ENCODE measurements at regions not wholly inside any gene's neighbourhood (a gene's known extent, or its start where the extent isn't known, plus 50 kb on each side); places are given as distances from the start of the nearest gene placed in this dataset.

GRCh38 chr21:21715266-21715969 lies 717.2 kb downstream of the NCAM2 start:
- Mint-ChIP-seq H3K36me3 (ENCODE audit: insufficient read depth, unreplicated experiment) (no peaks in the 10 kb centered on the region), H3K9me3 (ENCODE audit: low read depth, unreplicated experiment) (peaks cover 13% of the 10 kb centered on the region), H3K27me3 (ENCODE audit: unreplicated experiment) (no peaks in the 10 kb centered on the region), H3K27ac (ENCODE audit: unreplicated experiment) (no peak overlapping the region), H3K4me1 (ENCODE audit: low read depth, unreplicated experiment) (no peaks in the 10 kb centered on the region), H3K4me3 (ENCODE audit: low read depth, unreplicated experiment) (no peak overlapping the region)
- intact Hi-C loops (cut with micrococcal nuclease; ENCODE audit: unreplicated experiment) = no loop called here
- no TSS peak for BruUV-seq (replicated peaks)
- CTCF ChIA-PET = no interaction called here
- no peak for TF ChIP-seq CTCF (IDR thresholded peaks at IDR 0.05; ENCODE audit: unreplicated experiment)
- no peak for DNase-seq

- BruUV-seq (replicated peaks) = no TSS peak
- H3K9me3 Mint-ChIP-seq (ENCODE audit: low read depth, unreplicated experiment) = peaks cover 19% of the 10 kb centered on the region
- CTCF ChIA-PET = no interaction called here
- no peaks in the 10 kb centered on the region for H3K27me3 Mint-ChIP-seq (ENCODE audit: unreplicated experiment)
- H3K4me1 Mint-ChIP-seq (ENCODE audit: low read depth, unreplicated experiment) = no peaks in the 10 kb centered on the region
- H3K4me3 Mint-ChIP-seq (ENCODE audit: low read depth, unreplicated experiment) = no peak overlapping the region
- TF ChIP-seq CTCF (IDR thresholded peaks at IDR 0.05; ENCODE audit: unreplicated experiment) = no peak
- no peak overlapping the region for H3K27ac Mint-ChIP-seq (ENCODE audit: unreplicated experiment)
- DNase-seq = no peak
- intact Hi-C loops (cut with micrococcal nuclease; ENCODE audit: unreplicated experiment) = no loop called here
- no peaks in the 10 kb centered on the region for H3K36me3 Mint-ChIP-seq (ENCODE audit: insufficient read depth, unreplicated experiment)
Observed at GRCh38 chr21:21722731-21723130, 724.5 kb downstream of the NCAM2 start.

- H3K9me3 Mint-ChIP-seq (ENCODE audit: low read depth, unreplicated experiment) = peaks cover 9% of the 10 kb centered on the region
- CTCF ChIA-PET = no interaction called here
- intact Hi-C loops (cut with micrococcal nuclease; ENCODE audit: unreplicated experiment) = no loop called here
- no peak for TF ChIP-seq CTCF (IDR thresholded peaks at IDR 0.05; ENCODE audit: unreplicated experiment)
- H3K27ac Mint-ChIP-seq (ENCODE audit: unreplicated experiment) = no peak overlapping the region
- H3K27me3 Mint-ChIP-seq (ENCODE audit: unreplicated experiment) = no peaks in the 10 kb centered on the region
- no peak overlapping the region for H3K4me3 Mint-ChIP-seq (ENCODE audit: low read depth, unreplicated experiment)
- H3K4me1 Mint-ChIP-seq (ENCODE audit: low read depth, unreplicated experiment) = no peaks in the 10 kb centered on the region
- no TSS peak for BruUV-seq (replicated peaks)
- no peak for DNase-seq
- no peaks in the 10 kb centered on the region for H3K36me3 Mint-ChIP-seq (ENCODE audit: insufficient read depth, unreplicated experiment)
Observed at GRCh38 chr21:21730512-21730911, 732.3 kb downstream of the NCAM2 start.

- no TSS peak for BruUV-seq (replicated peaks)
Observed at GRCh38 chr21:21731626-21732025, 733.4 kb downstream of the NCAM2 start.

More at GRCh38 chr21:21731626-21732025, 733.4 kb downstream of the NCAM2 start:
- Mint-ChIP-seq H3K27me3 (ENCODE audit: unreplicated experiment) (no peaks in the 10 kb centered on the region), H3K36me3 (ENCODE audit: insufficient read depth, unreplicated experiment) (no peaks in the 10 kb centered on the region), H3K27ac (ENCODE audit: unreplicated experiment) (no peak overlapping the region), H3K4me3 (ENCODE audit: low read depth, unreplicated experiment) (no peak overlapping the region), H3K4me1 (ENCODE audit: low read depth, unreplicated experiment) (no peaks in the 10 kb centered on the region), H3K9me3 (ENCODE audit: low read depth, unreplicated experiment) (peaks cover 11% of the 10 kb centered on the region)
- intact Hi-C loops (cut with micrococcal nuclease; ENCODE audit: unreplicated experiment) = no loop called here
- DNase-seq = no peak
- CTCF ChIA-PET = no interaction called here
- no peak for TF ChIP-seq CTCF (IDR thresholded peaks at IDR 0.05; ENCODE audit: unreplicated experiment)

Measured in Calu3 (cell line).